GM19455 (cell line): ENCODE measurements at regions not wholly inside any gene's neighbourhood (a gene's known extent, or its start where the extent isn't known, plus 50 kb on each side); places are given as distances from the start of the nearest gene placed in this dataset.

Source experiments
- ATAC-seq: cut with Tn5 transposase; IDR thresholded peaks from one replicate; pipeline ENCODE4 v1.9.1; 2021; ENCODE audit not compliant: unreplicated experiment

DNA sequence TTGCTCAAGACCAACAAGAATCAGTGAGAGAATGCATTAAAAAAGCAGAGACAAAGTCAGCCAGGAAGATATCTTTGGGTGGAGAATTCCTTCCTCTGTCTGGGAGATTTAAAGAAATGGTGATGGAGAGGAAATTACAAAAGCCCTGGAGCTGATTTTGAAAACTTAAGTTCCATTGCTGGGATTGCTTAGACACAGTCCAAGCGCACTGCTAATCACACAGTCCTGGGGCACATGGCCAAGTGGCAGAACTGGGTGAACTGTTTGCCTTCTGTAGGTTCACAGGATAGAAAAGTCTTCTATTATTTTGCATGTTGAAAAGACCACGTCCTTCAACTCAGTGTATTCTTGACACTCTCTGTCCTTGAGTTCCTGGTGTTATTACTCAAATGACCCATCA, 284.9 kb upstream of the FBXL7 start:
- ATAC-seq, result no peak

DNA sequence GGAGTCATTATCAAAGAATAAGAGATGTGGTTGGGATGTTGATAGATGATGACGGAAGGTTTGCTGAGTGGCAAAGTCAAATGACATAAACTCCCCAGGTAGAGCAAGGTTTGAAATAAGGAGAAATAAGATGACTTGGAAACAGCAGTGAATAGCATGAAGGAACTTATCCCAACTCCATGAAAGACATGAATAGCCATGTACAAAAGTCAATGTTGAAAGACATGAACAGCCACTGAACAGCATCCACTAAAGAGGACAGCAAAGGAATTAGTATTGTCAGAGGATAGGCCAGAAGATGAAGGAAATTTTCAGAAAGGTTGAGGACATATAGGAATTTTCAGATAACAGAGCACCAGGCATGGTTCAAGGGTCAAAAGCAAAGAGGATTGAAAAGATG, 286.0 kb upstream of the FBXL7 start:
- ATAC-seq, result no peak

DNA sequence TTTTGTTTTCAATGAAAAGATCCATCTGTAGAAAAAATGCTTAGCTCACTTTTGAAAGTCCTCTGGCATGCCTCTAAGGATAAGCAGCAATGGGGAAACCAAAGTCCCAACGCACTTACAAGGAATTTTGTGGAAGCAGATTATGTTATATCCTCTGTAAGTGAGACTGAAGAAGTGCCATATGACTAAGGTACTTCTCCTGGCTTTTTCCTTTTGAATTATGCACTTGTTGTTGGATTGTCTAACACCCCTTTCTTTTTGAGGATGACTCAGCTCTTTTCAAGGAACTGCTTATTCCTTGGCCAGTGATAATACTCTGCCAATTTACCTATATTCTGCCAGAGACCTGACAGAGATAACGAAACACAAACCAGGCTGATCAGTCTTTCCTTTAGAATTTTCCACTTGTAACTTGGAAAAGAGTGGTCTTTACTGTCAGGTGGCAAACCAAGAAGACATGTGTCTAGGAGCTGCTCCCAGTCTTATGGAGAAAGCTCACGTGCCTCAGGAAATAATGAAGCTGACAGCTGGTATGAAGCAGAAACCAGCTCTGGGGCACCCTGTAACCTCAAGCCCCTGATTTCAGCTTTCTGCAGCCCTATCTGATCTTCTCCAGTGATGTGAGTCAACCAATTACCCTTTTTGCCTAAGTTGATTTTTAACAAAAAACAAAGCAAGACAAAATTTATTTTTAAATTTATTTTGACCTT, 290.8 kb upstream of the FBXL7 start:
- no peak for ATAC-seq

GRCh38 chr5:15206133-15206532, 293.8 kb upstream of the FBXL7 start:
- no peak for ATAC-seq

DNA sequence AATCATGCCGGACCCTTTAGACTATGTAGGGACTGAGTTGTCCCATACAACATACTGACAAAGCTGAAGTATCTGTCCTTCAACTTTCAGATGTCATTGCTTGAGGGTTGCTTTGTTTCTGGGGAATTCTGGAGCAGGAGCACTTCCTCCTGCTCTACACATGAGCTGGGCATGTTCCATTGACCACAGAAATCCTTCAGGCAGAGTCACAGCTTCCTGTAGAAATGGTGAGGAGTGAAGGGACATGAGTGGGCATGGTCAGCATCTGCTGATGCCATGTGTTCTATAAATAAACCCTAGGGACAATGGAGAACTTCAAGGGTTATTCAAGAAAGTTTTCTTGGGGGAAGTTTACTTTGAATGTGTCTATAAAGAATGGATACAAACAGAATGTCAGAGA, 296.6 kb upstream of the FBXL7 start:
- no peak for ATAC-seq

DNA sequence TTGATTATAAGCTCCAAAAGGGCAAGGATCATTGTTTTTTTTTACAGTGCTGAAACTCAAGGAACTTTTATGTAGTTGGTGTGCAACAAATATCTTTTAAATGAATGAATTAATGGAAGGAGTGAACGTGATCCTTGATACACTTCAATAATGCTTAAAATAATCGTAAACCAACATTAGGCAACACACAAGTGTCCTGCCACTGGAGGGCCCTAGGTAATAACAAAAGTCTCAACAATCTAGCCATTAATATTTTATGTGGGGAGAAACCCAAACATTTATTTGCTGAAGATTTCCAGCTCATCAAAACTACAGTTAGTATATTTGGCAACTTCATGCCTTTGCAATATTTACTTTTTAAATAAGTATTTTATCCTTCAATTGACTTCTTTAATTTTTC, 309.0 kb upstream of the FBXL7 start:
- no peak for ATAC-seq

- no peak for ATAC-seq
These were observed 311.9 kb upstream of the ANKH start for GRCh38 chr5:15183520-15183919.

DNA sequence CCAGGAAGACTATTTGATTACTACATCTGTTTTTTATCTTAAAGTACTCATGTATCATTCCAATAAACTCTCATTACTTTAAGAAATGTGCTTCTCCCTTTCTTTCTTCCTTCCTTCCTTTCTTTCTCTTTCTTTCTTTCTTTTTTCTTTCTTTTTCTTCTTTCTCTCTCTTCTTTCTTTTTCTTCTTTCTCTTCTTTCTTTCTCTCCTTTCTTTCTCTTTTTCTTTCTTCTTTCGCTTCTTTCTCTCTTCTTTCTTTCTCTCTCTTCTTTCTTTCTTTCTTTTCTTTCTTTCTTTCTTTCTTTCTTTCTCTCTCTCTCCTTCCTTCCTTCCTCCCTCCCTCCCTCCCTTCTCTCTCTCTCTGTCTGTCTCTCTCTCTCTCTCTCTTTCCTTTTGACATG, 298.6 kb upstream of the ANKH start:
- ATAC-seq, result no peak

DNA sequence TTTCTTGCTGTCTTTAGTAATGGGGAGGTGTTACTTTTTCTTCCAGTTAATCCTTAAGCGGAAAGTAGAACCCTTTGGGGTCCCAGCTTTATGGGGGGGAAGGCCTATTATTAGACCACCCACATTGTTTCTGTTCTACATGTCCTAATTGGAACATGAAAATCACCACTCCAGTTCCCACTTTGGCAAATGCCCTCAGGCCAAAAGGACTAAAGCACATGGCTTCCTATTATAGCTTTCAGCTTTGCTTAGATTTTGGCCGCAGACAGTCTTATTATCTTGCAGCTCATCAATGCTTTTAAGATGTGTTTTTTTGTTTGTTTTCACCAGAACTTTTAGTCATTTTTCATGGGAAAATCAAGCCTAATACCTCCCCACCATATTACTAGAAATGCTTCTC, 296.8 kb upstream of the ANKH start:
- ATAC-seq, result no peak

GRCh38 chr5:15160091-15160490, 288.5 kb upstream of the ANKH start:
- ATAC-seq, result no peak

GRCh38 chr5:15159606-15160005, 288.0 kb upstream of the ANKH start:
- ATAC-seq, result no peak

DNA sequence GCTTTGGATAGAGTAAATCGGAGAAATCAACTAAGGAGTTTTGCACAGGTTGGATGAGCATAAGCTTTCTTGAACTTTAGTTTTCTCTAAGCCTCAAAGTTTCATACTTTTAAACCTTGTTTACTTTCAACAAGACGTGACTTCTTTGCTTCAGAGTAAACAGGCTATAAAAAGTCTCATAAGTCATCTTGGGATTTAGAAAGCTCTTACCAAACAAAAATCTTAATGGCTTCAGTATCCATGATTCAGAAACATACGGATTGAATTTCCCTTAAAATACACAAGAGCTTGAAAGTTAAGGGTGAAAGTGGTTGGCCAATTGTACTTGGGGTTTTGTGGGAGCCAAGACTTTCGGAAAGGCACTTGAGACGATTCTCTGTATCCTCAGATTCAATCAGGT, 270.9 kb upstream of the ANKH start:
- ATAC-seq, result no peak

- no peak for ATAC-seq
These were observed 265.8 kb upstream of the ANKH start for GRCh38 chr5:15137414-15137813.

DNA sequence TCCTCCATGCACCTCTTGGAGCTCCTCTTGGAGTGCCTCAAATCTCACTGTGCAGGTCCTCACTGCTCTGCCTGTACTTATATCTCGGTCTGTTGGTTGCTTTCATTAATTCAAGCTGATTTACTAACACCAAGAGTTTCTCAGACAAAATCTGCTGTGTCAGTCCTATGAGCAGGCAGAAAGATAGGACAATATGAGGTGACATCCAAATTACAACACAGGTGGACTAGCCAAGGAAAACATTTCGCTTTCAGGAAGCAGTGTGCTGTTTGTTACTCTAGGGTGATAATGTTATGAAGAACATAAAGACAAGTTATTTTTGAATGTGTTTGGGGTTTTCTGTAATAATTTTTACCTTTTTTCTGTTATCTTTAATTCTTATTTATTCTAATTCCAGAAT, 264.1 kb upstream of the ANKH start:
- ATAC-seq, result no peak

- no peak for ATAC-seq
These were observed 261.9 kb upstream of the ANKH start for GRCh38 chr5:15133456-15133965.

DNA sequence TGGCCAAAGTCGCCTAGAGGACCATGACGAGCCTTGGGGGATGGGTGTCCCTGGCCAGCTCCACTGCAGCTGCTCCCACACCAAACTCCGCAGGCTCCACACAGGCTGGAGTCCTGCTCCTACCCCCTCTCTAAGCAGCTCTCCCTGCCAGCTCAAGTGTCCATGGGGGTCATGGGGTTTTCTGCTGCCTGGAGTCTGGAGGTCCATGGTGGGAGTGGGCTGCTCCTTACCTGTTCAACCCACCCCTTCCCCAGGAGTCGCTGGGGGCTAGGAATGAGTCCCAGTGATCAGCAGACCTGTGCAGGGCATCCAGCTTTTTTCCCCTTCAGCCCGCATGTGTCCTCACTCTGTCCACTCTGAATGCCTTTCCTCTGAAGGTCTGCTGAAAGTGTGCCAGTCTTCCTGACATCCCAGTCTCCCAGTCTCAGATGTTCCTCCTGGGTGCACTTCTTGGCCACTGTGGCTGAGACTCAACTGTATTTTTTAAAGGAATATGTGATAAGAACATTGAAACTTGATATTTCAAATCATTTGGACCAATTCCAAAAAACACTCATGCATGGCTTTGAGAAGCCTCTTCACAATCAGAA, 261.3 kb upstream of the ANKH start:
- ATAC-seq, result no peak

GRCh38 chr5:15131909-15132308, 260.3 kb upstream of the ANKH start:
- ATAC-seq, result no peak

- no peak for ATAC-seq
These were observed 253.4 kb upstream of the ANKH start for GRCh38 chr5:15124871-15125568.

DNA sequence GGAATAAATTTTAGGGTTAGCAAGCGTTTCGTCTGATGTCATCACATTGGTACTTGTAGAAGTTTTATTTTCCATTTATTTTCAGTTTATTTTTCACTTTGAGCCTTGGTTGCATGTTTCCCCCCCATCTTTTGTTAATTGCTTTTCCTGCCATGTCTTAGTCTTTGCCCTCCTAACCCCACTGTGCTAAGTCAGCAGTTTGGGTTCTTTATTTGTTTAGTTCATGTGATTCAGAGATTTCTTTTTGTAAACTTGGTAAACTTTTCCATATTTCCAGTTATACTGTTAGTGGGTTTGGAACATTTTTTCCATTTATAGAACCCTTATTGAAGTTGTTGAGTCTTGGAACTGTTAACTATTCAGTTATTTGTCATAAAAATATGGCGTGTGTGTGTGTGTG, 252.9 kb upstream of the ANKH start:
- no peak for ATAC-seq

DNA sequence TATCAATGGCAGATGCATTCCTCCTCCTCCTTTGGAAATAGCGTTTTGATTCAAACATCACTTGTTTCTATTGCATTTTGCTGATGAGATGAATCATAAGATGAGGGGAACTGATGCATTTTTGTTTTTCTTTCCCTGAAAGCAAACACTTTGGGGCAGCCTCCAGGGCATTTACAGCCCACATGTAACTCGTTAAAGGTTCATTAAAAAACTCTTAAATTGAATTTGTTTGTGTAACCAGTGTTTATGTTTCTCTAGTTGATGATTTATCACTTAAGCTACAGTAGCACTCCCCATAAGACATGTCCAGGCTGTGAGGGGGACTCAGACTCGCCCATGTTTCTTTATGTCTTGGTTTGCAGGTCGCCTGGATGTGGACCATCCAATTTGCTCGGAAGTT, 246.1 kb upstream of the ANKH start:
- no peak for ATAC-seq

GRCh38 chr5:15116996-15117395, 245.4 kb upstream of the ANKH start:
- ATAC-seq, result no peak

GRCh38 chr5:15106530-15107283, 235.1 kb upstream of the ANKH start:
- ATAC-seq, result no peak
